GM19372 (cell line): ENCODE measurements at regions not wholly inside any gene's neighbourhood (a gene's known extent, or its start where the extent isn't known, plus 50 kb on each side); places are given as distances from the start of the nearest gene placed in this dataset.

Experiments used
- ATAC-seq: cut with Tn5 transposase; IDR thresholded peaks from one replicate; pipeline ENCODE4 v1.9.1; 2021; ENCODE audit warnings: mild to moderate bottlenecking, low read depth, moderate library complexity; ENCODE audit not compliant: unreplicated experiment

DNA sequence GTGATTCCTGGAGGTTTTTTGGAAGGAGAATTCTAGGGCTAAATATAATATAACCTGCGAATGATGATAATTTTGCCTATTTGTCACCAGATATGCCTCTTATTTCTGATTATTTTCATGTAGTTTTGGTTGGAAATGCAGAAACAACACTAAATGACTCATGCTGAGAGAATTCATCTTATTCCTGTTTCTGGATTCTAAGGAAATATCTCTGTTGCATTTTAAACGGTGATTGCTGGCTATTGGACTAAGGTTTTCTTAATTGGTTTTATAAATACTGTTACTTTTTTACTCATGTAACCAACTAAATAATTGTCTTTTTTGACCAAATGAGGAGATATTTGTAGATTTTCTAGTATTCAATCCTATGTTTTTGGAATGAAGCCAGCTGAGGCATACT, 204.9 kb upstream of the NPSR1 start:
- ATAC-seq, result no peak

DNA sequence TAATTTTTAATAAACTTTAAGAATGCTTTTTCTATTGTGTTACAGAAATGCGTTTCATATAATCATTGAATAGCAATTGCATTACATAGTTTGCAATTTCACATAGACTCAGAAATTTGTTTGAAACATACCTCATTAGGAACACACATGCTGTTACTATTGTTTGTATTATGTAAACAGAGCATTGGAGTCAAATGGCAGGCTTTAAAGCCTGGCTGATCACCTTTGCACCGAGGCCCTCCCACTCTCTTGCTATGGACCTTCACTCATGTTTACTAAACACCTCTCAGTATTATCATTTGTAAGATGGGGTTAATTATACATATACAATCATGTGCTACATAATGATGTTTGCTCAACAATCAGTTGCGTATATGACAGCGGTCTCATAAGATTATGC, 203.6 kb upstream of the NPSR1 start:
- ATAC-seq, result no peak

DNA sequence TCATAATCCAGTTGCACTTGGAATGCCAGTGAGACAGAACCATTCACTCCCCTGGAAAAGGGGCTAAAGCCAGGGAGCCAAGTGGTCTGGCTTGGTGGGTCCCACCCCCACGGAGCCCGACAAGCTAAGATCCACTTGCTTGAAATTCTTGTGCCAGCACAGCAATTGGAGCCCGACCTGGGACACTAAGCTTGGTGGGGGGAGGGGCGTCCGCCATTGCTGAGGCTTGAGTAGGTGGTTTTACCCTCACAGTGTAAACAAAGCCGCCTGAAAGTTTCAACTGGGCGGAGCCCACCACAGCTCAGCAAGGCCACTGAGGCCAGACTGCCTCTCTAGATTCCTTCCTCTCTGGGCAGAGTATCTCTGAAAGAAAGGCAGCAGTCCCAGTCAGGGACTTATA, 200.7 kb upstream of the NPSR1 start:
- no peak for ATAC-seq

DNA sequence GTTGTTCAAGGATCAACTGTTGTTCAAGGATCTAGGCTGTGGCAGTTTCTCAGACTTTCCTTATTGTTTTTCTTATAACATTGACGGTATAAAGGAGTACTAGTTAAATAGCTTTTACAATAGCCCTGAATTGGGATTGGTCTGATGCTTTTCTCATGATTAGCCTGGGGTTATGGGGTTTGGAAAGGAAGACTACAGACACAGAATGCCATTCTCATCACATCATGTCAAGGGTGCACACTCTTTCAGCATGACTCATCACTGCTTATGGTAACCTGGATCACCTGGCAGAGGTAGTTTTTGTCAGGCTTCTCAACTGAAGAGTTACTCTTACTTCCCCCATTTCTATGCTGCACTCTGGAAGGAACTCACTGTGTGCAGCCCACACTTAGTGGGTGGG, 194.2 kb upstream of the NPSR1 start:
- ATAC-seq, result no peak

DNA sequence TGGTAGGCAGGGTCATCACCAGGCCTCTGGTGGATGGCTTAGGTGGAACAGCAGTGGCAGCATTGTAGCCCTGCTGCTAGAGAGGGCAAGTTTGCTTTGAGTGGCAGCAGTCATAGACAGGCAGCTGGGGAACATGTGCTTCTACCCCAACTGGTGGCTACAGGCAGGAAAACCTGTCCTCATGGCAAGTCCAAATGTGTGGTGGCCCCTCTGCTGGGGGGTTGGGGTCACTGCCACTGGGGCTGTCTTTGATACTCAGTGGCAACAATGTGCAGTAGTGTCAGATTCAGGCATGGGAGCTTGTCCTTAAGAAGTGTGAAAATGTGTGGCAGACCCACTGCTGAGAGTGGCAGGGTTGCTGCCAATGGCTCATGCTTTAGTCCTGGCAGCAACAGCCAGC, 186.2 kb upstream of the NPSR1 start:
- no peak for ATAC-seq

DNA sequence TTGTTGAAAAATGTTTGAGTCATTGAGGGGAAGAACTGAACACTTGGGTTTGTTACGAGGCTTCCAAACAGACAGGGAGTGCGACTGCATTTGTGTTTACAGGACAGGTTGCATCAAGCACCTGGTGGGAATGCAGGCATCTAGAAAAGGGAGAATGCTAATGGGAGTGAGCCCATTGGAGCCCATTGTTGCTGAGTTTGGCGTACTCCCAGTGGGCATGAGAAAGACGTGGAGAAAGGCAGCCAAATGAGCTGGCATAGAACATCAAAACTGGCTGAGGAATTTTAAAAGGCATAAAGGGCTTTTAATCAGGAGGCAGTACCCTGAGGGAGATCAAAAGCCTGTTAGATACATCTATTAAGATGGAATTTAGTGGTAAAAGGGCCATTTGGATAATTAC, 171.6 kb upstream of the NPSR1 start:
- no peak for ATAC-seq

DNA sequence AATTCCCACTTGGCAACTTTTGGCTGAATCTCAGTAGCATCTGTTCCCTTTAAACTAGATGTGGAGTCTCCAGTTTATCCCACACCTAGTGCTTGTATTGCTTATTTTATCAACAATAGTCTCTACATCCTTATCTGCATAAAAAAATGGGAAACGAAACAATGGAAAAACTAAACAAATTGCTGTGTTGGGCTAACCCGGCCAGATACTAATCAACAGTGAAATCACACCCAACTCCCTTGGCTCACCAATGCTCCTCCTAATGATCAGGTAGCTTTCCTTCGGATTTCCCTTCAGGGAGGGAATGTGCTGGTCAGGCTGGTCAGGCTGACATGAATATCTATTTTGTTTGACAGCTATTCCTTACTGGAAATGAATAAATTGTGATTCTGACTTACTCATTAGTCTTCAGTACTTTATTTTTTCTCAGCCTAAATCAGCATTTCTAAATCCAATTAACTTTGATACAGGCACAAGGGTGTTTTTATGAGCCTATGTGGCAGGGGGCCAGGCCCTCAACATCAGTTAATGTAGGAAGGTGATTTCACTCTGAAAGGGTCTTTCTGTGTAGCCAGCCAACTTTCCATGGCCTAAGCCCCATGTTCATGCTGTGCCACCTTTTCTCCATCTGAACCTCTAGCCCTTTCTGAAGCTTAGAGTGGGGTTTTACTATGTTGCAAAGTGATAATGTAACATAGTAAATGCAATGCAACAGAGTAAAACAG, 170.5 kb upstream of the NPSR1 start:
- ATAC-seq, result no peak

DNA sequence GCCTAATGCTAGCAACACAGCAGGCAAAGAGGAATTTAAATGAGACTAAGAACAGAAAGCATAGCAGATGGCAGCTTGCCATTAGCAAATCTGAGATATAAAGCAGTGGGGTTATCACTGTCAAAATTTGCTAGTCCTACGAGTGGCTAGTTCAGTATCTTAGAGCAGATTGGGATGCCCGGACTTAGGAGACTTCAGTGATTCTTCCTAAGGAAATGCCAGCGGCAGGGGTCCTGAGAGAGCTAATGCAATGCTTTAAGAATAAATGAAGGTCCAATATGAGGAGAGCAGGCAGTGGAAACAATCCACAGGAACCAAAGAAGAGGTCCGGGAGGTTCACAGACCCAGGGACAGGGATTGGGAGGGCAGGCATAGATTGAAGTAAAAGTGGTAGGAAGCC, 169.3 kb upstream of the NPSR1 start:
- ATAC-seq, result no peak

DNA sequence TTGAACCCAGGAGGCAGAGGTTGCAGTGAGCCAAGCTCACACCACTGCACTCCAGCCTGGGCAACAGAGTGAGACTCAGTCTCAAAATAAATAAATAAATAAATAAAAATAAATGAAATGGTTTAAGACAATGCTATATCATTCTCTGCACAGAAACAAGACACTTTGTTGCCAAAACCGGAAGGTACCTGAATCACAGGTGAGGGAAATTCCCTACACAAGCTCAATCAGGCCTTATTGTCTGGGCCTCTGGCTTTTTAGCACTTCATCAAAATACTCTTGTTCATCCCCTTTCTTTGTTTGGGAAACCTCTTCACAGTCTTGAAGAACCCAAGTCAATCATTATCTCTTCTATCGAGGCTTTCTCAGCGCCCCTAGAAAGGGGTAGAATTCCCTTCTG, 166.1 kb upstream of the NPSR1 start:
- no peak for ATAC-seq

DNA sequence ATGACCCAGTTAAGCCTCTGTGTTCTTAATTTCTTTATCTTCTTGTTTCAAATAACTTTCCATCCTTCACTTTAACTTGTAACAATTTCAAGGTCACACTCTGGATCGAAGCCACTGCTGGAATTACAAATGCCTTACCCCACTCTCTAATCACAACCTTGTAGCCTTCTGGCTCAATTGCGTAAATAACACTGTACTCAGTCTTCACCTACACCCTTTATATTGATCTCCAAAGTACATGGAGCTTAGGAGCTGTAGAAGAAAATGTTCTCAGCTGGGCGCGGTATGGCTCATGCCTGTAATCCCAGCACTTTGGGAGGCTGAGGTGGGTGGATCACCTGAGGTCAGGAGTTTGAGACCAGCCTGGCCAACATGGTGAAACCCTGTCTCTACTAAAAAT, 164.3 kb upstream of the NPSR1 start:
- ATAC-seq, result no peak

DNA sequence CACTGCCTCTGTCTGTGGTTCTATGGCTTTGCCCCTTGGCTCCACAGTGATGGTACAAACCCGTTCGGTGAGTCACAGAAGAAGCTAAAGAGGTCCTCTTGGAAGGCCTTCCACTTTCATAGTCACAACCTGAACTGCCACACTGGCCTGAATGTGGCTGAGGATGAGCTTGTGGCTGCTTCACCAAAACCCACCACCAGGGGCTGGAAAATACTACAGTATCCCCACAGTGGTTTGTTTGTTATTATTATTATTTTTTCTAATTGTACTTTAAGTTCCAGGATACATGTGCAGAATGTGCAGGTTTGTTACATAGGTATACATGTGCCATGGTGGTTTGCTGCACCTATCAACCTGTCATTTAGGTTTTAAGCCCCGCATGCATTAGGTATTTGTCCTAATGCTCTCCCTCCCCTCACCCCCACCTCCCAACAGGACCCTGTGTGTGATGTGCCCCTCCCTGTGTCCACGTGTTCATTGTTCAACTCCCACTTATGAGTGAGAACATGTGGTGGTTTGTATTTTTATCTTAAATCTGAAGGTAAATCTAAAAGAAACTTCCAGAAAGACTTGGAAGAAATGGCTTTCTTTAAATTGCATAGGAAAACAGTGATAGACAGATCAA, 160.8 kb upstream of the NPSR1 start:
- no peak for ATAC-seq

DNA sequence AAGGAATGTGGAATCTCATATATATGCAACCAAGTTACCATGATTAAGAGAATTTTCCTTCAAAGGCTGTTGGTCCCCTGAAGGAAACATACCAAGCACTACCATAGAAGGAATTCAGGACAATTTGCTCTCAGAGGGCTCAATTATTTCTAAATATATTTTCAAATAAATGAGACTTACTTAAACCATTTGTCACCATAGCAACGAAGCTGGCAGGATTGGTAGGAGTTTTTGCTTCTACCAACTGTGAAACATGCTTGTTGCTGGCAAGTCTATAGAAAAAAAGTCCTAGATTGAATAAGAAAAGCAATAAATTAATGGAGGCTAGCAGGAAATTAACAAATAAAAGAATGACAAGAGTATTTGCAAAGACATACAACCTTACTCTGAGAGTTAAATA, 156.9 kb upstream of the NPSR1 start:
- no peak for ATAC-seq

DNA sequence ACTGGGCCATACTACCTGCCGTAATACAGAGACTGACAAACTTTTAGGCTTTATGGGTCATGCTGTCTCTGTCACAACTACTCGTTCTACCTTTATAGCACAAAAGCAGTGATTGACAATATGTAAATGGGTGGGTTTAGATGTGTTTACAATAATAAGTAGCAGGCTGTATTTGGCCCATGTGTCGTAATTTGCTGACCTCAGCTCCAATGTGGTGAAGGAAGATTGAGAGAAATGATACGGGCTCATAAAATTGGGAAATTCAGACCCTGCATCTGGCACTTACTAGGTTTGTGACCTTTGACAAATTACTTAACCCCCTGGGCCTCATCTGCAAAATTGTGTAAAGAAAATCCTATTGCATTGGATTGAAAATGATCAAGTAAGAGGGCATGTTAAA, 150.8 kb upstream of the NPSR1 start:
- no peak for ATAC-seq

DNA sequence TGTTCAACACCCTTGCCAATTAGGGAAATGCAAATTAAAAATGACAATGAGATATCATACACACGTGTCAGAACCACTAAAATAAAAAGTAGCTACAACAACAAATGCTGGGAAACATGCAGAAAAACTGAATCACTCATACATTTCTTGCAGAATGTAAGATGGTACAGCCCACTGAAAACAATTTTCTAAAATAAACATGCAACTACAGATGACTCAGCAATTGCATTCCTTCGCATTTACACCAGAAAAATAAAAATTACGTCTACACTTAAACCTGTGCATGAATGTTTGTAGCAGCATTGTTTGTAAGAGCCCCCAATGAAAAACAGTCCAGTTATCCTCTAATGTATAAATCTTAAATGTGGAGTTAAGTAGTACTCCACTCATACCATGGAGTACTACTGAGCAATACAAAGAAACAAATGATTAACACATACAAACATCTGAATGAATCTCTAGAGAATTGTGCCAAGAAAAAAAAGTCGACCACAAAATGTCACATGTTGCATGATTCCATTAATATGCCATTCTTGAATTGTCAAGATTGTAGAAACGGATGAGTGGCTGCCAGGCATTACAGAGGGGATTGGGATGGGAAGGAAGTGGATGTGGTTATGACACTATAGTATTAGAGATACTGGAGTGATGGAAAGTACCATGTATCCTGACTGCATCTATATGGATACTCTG, 134.6 kb upstream of the NPSR1 start:
- no peak for ATAC-seq

DNA sequence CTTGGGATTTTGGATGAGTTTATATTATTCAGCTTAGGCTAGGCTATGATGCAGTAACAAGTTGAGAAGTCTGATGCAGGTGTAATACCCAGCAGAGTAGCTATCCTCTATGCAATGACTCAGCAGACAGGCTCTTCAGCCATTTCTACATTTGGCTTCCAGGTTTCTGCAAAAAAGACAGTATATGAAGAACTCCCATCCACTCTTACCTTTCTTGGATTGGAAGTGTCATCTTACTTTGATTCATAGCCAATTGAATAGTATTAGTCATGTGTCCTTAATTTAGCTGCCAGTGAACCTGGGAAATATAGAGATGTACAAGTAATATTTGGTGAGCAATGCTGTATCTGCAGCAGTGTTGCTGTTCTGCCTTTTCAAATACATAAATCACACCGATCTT, 127.8 kb upstream of the NPSR1 start:
- no peak for ATAC-seq

DNA sequence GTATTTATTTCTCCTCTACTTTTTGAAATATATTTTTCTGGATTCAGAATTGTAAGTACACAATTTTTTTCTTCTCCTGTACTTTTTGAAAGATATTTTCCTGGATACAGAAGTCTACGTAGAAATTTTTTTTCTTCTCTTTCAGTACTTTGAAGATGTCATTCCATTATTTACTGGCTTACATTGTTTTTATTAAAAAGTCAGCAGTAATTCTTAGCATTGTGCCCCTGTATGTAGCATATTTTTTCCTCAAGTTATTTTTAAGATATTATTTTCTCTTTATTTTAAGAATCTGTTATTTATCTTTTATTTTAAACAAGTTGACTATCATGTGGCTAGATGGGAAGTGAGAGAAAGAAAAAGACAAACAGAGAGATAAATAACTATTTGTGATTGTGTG, 119.0 kb upstream of the NPSR1 start:
- no peak for ATAC-seq

DNA sequence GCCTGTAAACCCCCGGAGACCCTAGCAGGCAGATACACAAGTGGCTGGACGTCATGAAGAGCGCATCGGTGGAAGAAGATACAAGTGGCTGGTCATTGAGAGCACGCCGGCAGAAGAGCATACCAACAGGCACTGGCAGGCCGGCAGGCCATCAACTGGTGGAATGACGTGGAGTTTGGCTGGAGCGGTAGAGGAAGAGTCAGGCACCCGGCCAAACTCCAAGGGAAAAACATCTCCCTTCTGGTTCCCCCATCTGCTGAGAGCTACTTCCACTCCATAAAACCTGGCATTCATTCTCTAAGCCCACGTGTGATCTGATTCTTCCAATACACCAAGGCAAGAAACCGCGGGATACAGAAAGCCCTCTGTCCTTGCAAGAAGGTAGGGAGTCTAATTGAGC, 113.4 kb upstream of the NPSR1 start:
- ATAC-seq, result no peak

DNA sequence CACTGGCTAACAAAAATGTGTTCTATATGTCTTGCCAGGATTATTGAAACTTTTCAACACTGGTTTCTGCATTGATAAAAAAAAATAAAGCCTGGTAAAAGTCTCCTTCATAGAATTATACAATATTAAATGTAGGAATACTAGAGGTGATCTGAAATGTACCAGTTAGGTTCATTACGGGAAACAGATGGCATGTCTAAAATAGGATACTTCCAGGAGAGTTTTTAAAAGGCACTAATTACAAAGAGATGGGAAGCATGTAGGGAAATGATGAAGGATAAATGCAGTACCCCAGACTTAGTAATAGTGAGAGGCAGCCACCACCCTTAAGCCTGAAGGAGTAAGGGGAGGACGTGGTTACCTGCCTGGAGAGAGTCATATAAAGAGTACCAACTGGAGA, 107.0 kb upstream of the NPSR1 start:
- ATAC-seq, result no peak

DNA sequence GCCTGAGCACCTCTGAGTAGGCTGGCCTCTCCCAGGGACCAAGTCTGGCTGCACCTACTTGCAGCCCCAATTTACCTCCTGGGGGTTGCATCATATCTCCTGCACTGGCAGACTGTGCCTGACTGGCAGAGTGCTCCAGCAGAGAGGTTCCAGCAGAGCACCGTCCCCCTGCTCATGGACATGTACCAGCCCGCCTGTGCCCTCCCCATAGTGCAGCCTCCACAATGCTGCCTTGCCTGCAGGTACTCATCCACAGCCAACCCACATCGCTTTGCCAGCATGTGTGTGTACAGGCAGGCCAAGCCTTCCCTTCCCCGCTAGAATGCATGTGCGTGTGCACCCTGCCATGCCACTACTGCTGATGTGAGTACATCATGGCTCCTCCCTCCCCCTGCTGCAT, 105.5 kb upstream of the NPSR1 start:
- no peak for ATAC-seq

DNA sequence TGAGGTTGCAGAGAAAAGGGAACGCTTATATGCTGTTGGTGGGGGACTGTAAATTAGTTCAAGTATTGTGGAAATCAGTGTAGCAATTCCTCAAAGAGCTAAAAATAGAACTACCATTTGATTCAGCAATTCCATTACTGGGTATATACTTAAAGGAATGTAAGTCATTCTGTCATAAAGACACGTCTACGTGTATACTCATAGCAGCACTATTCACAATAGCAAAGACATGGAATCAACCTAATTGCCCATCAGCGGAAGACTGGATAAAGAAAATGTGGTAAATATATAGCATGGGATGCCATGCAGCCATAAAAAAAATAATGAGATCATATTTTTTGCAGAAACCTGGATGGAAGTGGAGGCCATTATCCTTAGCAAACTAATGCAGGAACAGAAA, 100.0 kb upstream of the NPSR1 start:
- ATAC-seq, result no peak

DNA sequence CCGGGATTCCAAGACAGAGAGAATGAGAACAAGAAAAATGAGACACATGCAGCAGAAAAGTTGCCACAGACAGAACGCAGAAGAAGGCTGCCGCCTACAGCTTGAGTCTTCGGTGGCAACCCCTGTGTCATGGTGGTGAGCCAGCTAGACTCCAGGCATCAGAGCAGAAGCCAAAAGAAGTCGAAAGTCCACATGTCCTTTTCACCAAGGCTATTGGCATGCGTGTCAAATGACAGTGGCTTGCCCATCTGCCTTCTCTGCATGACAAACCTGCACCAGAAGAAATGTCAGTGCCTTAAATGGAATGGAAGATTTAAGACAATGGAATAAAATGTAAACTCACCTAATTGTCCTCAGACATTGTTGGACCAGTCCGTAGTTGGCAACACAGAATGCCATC, 93.9 kb upstream of the NPSR1 start:
- ATAC-seq, result no peak

DNA sequence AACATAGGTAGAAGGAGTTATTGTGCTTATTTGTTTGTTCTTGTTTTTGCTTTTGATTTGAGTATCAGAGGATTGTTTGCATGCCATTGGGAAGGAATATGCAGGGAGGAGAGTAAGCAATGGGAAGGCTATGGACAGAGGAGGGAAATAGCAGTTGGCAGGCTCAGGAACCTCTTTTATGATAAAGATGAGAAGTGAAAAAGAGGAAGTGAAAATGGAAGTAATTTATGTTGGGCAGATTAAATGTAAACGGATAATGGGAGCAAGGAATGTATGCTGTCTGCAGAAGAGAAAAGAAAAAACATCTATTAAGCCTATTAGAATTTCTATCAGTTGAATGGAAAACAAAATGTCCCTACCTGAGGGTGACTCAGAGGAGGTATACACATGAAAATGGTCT, 90.1 kb upstream of the NPSR1 start:
- no peak for ATAC-seq
